Liver (tissue), 8 donors: ENCODE measurements at regions not wholly inside any gene's neighbourhood (a gene's known extent, or its start where the extent isn't known, plus 50 kb on each side); places are given as distances from the start of the nearest gene placed in this dataset.

Source experiments
- DNase-seq: peaks from one replicate; pipeline ENCODE4 v3.0.0-alpha.2; 2017; ENCODE audit warnings: low spot score
- H3K27ac ChIP-seq, 2 donors: one replicate each; pipeline ENCODE4 v1.7.0; 2013; ENCODE audit warnings: inconsistent platforms in 2 of 2, low read length in 2 of 2, control low read depth in 1 of 2, low read depth in 1 of 2, mild to moderate bottlenecking in 1 of 2
- H3K27me3 ChIP-seq, 4 donors: one replicate each; pipeline versions ENCODE4 v1.6.1 to v1.7.0; 2013; ENCODE audit warnings: low read length in 3 of 4, inconsistent platforms in 1 of 4, mild to moderate bottlenecking in 1 of 4, moderate library complexity in 1 of 4; ENCODE audit not compliant: control insufficient read depth in 4 of 4, insufficient read depth in 4 of 4
- H3K36me3 ChIP-seq, 4 donors: one replicate each; pipeline versions ENCODE4 v1.6.1 to v1.7.0; 2013; ENCODE audit warnings: low read length in 3 of 4, mild to moderate bottlenecking in 3 of 4, low read depth in 1 of 4, moderate library complexity in 1 of 4; ENCODE audit not compliant: control insufficient read depth in 4 of 4, insufficient read depth in 3 of 4
- H3K4me1 ChIP-seq, 4 donors: one replicate each; pipeline versions ENCODE4 v1.6.1 to v1.7.0; 2013; ENCODE audit warnings: low read length in 3 of 4, mild to moderate bottlenecking in 3 of 4, moderate library complexity in 1 of 4; ENCODE audit not compliant: control insufficient read depth in 4 of 4, insufficient read depth in 4 of 4
- H3K4me3 ChIP-seq, 3 donors: one replicate each; pipeline versions ENCODE4 v1.6.1 to v1.7.0; 2013; ENCODE audit warnings: low read length in 3 of 3, control low read depth in 1 of 3, low read depth in 1 of 3, mild to moderate bottlenecking in 1 of 3
- H3K9ac ChIP-seq, 2 donors: one replicate each; pipeline ENCODE4 v1.7.0; 2013; ENCODE audit warnings: low read length in 2 of 2, mild to moderate bottlenecking in 2 of 2, moderate library complexity in 2 of 2, control low read depth in 1 of 2, low read depth in 1 of 2
- H3K9me3 ChIP-seq, 4 donors: one replicate each; pipeline versions ENCODE4 v1.6.1 to v1.7.0; 2013; ENCODE audit warnings: low read length in 3 of 4; ENCODE audit not compliant: control insufficient read depth in 4 of 4
- EGR1 ChIP-seq, 2 donors: IDR thresholded peaks; 2 replicates each; pipeline ENCODE4 v1.6.1; 2016 to 2018; ENCODE audit warnings: antibody characterized with exemption in 2 of 2, low read depth in 2 of 2
- FOXA1 ChIP-seq: IDR thresholded peaks from 2 replicates; pipeline ENCODE4 v1.6.1; 2016; ENCODE audit warnings: antibody characterized with exemption
- FOXA2 ChIP-seq: IDR thresholded peaks from 2 replicates; pipeline ENCODE4 v1.6.1; 2016; ENCODE audit warnings: antibody characterized with exemption
- GABPA ChIP-seq, 2 donors: IDR thresholded peaks in 1 of 2; conservative IDR thresholded peaks in 1 of 2; 2 replicates each; pipeline ENCODE4 v1.6.1; 2016; ENCODE audit warnings: antibody characterized with exemption in 2 of 2, mild to moderate bottlenecking in 1 of 2, moderate library complexity in 1 of 2
- HNF4A ChIP-seq, 2 donors: conservative IDR thresholded peaks; 2 replicates each; pipeline ENCODE4 v1.6.1; 2016; ENCODE audit warnings: antibody characterized with exemption in 2 of 2, mild to moderate bottlenecking in 2 of 2
- HNF4G ChIP-seq: IDR thresholded peaks from 2 replicates; pipeline ENCODE4 v1.6.1; 2016; ENCODE audit warnings: antibody characterized with exemption
- JUND ChIP-seq, 2 donors: IDR thresholded peaks; 2 replicates each; pipeline ENCODE4 v1.6.1; 2016; ENCODE audit warnings: antibody characterized with exemption in 2 of 2
- NR2F2 ChIP-seq: IDR thresholded peaks from 2 replicates; pipeline ENCODE4 v1.6.1; 2016; ENCODE audit warnings: antibody characterized with exemption
- RAD21 ChIP-seq, 2 donors: IDR thresholded peaks; 2 replicates each; pipeline ENCODE4 v1.6.1; 2016; ENCODE audit warnings: antibody characterized with exemption in 2 of 2, mild to moderate bottlenecking in 2 of 2
- RXRA ChIP-seq, 2 donors: IDR thresholded peaks; 2 replicates each; pipeline ENCODE4 v1.6.1; 2017 to 2018; ENCODE audit warnings: antibody characterized with exemption in 2 of 2, mild to moderate bottlenecking in 1 of 2
- SP1 ChIP-seq: IDR thresholded peaks from 2 replicates; pipeline ENCODE4 v1.6.1; 2018; ENCODE audit warnings: antibody characterized with exemption, mild to moderate bottlenecking
- TAF1 ChIP-seq: conservative IDR thresholded peaks from 2 replicates; pipeline ENCODE4 v1.6.1; 2016; ENCODE audit warnings: antibody characterized with exemption, mild to moderate bottlenecking
- YY1 ChIP-seq: IDR thresholded peaks from 2 replicates; pipeline ENCODE4 v1.6.1; 2016; ENCODE audit warnings: antibody characterized with exemption, mild to moderate bottlenecking
- WGBS: extraction: QIAGEN DNeasy Blood & Tissue Kit; methylation state at CpG from one replicate; pipeline ENCODE4 v1.1.7; 2013; 5-methylcytosine and 5-hydroxymethylcytosine counted together
- TF ChIP-seq, protein P1 (sequence below): IDR thresholded peaks from 2 replicates; pipeline ENCODE4 v1.6.1; 2016; ENCODE audit warnings: antibody characterized with exemption
- TF ChIP-seq, protein P2 (sequence below): IDR thresholded peaks from 2 replicates; pipeline ENCODE4 v1.6.1; 2016; ENCODE audit warnings: antibody characterized with exemption
- TF ChIP-seq, protein P3 (sequence below): IDR thresholded peaks from 2 replicates; pipeline ENCODE4 v1.6.1; 2016; ENCODE audit warnings: antibody characterized with exemption
- TF ChIP-seq, protein P4 (sequence below): IDR thresholded peaks from 2 replicates; pipeline ENCODE4 v1.6.1; 2016; ENCODE audit warnings: antibody characterized with exemption, mild to moderate bottlenecking
- TF ChIP-seq, protein P5 (sequence below): fragments of 150-350 bp; IDR thresholded peaks from 2 replicates; pipeline ENCODE4 v1.5.1; 2017; ENCODE audit warnings: improper control_type of control experiment, low read depth, low read length; ENCODE audit not compliant: missing input control
- donor health status: healthy.
- donor health status: healthy.
- donor health status: healthy.
- donor health status: healthy.
- donor health status: healthy.

DNA sequence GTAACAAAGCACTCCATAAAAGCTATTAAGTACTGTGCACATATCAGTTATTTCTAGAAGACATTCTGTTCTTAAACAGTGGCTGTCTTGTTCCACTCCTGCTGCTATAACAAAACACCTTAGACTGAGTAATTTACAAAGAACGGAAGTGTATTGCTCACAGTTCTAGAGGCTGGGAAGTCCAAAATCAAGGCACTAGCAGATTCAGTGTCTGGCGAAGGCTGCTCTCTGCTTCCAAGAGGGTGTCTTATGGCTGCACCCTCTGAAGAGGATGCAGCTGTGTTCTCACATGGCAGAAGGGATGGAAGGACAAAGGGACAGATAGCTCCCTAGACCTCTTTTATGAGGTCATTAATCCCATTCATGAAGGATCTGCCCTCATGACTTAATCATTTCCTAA is 424.2 kb upstream of the ZMIZ1 start:
- no peak for DNase-seq
- 98% methylated on average over 2 of the region's 2 CpGs for WGBS
- no peaks in the 10 kb centered on the region for H3K36me3 ChIP-seq

DNA sequence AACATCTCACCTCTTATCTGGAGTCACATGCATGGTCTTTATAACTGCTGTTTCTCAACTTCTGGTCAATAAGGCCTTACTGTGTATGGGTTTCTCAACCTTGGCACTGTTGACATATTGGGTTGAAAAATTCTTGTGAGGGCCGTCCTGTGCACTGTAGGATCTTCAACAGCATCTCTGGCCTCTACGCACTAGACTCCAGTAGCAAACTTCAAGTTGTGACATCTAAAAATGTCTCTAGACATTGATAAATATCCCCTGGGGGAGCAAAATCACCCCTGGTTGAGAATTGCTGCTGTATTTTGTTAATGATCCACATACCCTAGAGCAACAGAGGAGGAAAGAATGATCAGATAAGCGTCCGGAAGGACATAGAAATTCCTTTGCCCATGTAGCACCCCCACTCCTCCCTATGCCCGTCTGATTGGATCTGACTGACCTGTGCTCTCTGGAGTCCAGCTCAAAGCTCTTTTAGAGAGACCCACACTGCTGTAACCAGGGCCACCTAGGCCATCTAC is 423.5 kb upstream of the ZMIZ1 start:
- TF ChIP-seq RAD21 (IDR thresholded peaks at IDR 0.05), result no peak
- TF ChIP-seq HNF4A (conservative IDR thresholded peaks at IDR 0.05), result no peak
- TF ChIP-seq EGR1 (IDR thresholded peaks at IDR 0.05; ENCODE audit: low read depth in 2 of 2), result no peak
- no peak for TF ChIP-seq NR2F2
- TF ChIP-seq RXRA (IDR thresholded peaks at IDR 0.05), result no peak
- TF ChIP-seq, protein P1, sequence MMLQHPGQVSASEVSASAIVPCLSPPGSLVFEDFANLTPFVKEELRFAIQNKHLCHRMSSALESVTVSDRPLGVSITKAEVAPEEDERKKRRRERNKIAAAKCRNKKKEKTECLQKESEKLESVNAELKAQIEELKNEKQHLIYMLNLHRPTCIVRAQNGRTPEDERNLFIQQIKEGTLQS, result no peak
- TF ChIP-seq YY1, result no peak
- TF ChIP-seq, protein P2, sequence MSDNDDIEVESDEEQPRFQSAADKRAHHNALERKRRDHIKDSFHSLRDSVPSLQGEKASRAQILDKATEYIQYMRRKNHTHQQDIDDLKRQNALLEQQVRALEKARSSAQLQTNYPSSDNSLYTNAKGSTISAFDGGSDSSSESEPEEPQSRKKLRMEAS, result no peak
- TF ChIP-seq TAF1, result no peak
- no peak for TF ChIP-seq FOXA1
- TF ChIP-seq GABPA (IDR thresholded peaks at IDR 0.05 in 1 of 2, conservative IDR thresholded peaks at IDR 0.05 in 1 of 2), result no peak
- TF ChIP-seq, protein P3, sequence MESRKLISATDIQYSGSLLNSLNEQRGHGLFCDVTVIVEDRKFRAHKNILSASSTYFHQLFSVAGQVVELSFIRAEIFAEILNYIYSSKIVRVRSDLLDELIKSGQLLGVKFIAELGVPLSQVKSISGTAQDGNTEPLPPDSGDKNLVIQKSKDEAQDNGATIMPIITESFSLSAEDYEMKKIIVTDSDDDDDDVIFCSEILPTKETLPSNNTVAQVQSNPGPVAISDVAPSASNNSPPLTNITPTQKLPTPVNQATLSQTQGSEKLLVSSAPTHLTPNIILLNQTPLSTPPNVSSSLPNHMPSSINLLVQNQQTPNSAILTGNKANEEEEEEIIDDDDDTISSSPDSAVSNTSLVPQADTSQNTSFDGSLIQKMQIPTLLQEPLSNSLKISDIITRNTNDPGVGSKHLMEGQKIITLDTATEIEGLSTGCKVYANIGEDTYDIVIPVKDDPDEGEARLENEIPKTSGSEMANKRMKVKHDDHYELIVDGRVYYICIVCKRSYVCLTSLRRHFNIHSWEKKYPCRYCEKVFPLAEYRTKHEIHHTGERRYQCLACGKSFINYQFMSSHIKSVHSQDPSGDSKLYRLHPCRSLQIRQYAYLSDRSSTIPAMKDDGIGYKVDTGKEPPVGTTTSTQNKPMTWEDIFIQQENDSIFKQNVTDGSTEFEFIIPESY, result no peak
- TF ChIP-seq FOXA2, result no peak
- TF ChIP-seq, protein P4, sequence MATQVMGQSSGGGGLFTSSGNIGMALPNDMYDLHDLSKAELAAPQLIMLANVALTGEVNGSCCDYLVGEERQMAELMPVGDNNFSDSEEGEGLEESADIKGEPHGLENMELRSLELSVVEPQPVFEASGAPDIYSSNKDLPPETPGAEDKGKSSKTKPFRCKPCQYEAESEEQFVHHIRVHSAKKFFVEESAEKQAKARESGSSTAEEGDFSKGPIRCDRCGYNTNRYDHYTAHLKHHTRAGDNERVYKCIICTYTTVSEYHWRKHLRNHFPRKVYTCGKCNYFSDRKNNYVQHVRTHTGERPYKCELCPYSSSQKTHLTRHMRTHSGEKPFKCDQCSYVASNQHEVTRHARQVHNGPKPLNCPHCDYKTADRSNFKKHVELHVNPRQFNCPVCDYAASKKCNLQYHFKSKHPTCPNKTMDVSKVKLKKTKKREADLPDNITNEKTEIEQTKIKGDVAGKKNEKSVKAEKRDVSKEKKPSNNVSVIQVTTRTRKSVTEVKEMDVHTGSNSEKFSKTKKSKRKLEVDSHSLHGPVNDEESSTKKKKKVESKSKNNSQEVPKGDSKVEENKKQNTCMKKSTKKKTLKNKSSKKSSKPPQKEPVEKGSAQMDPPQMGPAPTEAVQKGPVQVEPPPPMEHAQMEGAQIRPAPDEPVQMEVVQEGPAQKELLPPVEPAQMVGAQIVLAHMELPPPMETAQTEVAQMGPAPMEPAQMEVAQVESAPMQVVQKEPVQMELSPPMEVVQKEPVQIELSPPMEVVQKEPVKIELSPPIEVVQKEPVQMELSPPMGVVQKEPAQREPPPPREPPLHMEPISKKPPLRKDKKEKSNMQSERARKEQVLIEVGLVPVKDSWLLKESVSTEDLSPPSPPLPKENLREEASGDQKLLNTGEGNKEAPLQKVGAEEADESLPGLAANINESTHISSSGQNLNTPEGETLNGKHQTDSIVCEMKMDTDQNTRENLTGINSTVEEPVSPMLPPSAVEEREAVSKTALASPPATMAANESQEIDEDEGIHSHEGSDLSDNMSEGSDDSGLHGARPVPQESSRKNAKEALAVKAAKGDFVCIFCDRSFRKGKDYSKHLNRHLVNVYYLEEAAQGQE, result no peak
- TF ChIP-seq JUND (IDR thresholded peaks at IDR 0.05), result no peak
- TF ChIP-seq SP1, result no peak
- TF ChIP-seq HNF4G, result no peak
- TF ChIP-seq, protein P5, sequence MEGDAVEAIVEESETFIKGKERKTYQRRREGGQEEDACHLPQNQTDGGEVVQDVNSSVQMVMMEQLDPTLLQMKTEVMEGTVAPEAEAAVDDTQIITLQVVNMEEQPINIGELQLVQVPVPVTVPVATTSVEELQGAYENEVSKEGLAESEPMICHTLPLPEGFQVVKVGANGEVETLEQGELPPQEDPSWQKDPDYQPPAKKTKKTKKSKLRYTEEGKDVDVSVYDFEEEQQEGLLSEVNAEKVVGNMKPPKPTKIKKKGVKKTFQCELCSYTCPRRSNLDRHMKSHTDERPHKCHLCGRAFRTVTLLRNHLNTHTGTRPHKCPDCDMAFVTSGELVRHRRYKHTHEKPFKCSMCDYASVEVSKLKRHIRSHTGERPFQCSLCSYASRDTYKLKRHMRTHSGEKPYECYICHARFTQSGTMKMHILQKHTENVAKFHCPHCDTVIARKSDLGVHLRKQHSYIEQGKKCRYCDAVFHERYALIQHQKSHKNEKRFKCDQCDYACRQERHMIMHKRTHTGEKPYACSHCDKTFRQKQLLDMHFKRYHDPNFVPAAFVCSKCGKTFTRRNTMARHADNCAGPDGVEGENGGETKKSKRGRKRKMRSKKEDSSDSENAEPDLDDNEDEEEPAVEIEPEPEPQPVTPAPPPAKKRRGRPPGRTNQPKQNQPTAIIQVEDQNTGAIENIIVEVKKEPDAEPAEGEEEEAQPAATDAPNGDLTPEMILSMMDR, result no peak
- H3K27me3 ChIP-seq, result no peaks in the 10 kb centered on the region
- H3K9me3 ChIP-seq, result peaks cover 0 to 3% (median 0%) of the 10 kb centered on the region in 4 donors
- peaks cover 4 to 22% (median 20%) of the 10 kb centered on the region in 4 donors for H3K4me1 ChIP-seq
- no peak overlapping the region for H3K27ac ChIP-seq
- no peak overlapping the region for H3K9ac ChIP-seq
- H3K36me3 ChIP-seq, result no peaks in the 10 kb centered on the region
- no peak for DNase-seq
- 83% methylated on average over 5 of the region's 5 CpGs for WGBS
- H3K4me3 ChIP-seq, result no peak overlapping the region

More for the DNA sequence above, 424.2 kb upstream of the ZMIZ1 start:
- no peaks in the 10 kb centered on the region for H3K27me3 ChIP-seq
- H3K9ac ChIP-seq, result no peak overlapping the region
- no peak overlapping the region for H3K27ac ChIP-seq
- TF ChIP-seq, protein P1, result no peak
- TF ChIP-seq RXRA (IDR thresholded peaks at IDR 0.05) (no peak), YY1 (no peak), RAD21 (IDR thresholded peaks at IDR 0.05) (no peak), NR2F2 (no peak), EGR1 (IDR thresholded peaks at IDR 0.05; ENCODE audit: low read depth in 2 of 2) (no peak), TAF1 (no peak)
- TF ChIP-seq, protein P3, result no peak
- TF ChIP-seq, protein P2, result no peak
- H3K9me3 ChIP-seq, result peaks cover 0 to 3% (median 0%) of the 10 kb centered on the region in 4 donors
- no peak overlapping the region for H3K4me3 ChIP-seq
- H3K4me1 ChIP-seq, result peaks cover 8 to 28% (median 27%) of the 10 kb centered on the region in 4 donors
